Astrocyte (in vitro differentiated cells and primary cell): ENCODE measurements at regions not wholly inside any gene's neighbourhood (a gene's known extent, or its start where the extent isn't known, plus 50 kb on each side); places are given as distances from the start of the nearest gene placed in this dataset.

Experiments used
- DNase-seq: peaks from one replicate; pipeline ENCODE4 v3.0.0-alpha.2; 2010; ENCODE audit warnings: low read depth
- FAIRE-seq: peaks from 2 replicates; lab custom pipeline; 2011; peaks lifted over from hg19 to GRCh38; lab: Jason Lieb, UNC
- H2AFZ ChIP-seq: 2 replicates; pipeline ENCODE4 v1.6.0; 2012; ENCODE audit warnings: low read depth, low read length, inconsistent platforms
- H3K27ac ChIP-seq: 2 replicates; pipeline ENCODE4 v1.5.1; 2011; ENCODE audit warnings: low read depth, low read length, inconsistent platforms
- H3K27me3 ChIP-seq: 2 replicates; pipeline ENCODE4 v1.6.0; 2011; ENCODE audit warnings: low read length, inconsistent platforms; ENCODE audit not compliant: insufficient read depth
- H3K36me3 ChIP-seq: 2 replicates; pipeline ENCODE4 v1.5.1; 2011; ENCODE audit warnings: low read length, inconsistent platforms; ENCODE audit not compliant: insufficient read depth
- H3K4me1 ChIP-seq: 2 replicates; pipeline ENCODE4 v1.5.1; 2011; ENCODE audit warnings: low read length, inconsistent platforms; ENCODE audit not compliant: insufficient read depth
- H3K4me2 ChIP-seq: 2 replicates; pipeline ENCODE4 v1.6.0; 2012; ENCODE audit warnings: low read length, inconsistent platforms
- H3K4me3 ChIP-seq: 2 replicates; pipeline ENCODE4 v1.5.1; 2011; ENCODE audit warnings: low read depth, mild to moderate bottlenecking, low read length, inconsistent platforms; ENCODE audit not compliant: insufficient read depth
- H3K79me2 ChIP-seq: 2 replicates; pipeline ENCODE4 v1.6.0; 2012; ENCODE audit warnings: mild to moderate bottlenecking, low read length, inconsistent platforms; ENCODE audit not compliant: insufficient read depth
- H3K9ac ChIP-seq: 2 replicates; pipeline ENCODE4 v1.6.0; 2012; ENCODE audit warnings: mild to moderate bottlenecking, low read length, inconsistent platforms
- H3K9me3 ChIP-seq: 2 replicates; pipeline ENCODE4 v1.5.1; 2012; ENCODE audit warnings: low read depth, mild to moderate bottlenecking, low read length, inconsistent platforms; ENCODE audit not compliant: insufficient read depth
- H4K20me1 ChIP-seq: 2 replicates; pipeline ENCODE4 v1.6.0; 2012; ENCODE audit warnings: low read length, inconsistent platforms; ENCODE audit not compliant: insufficient read depth
- H3K27ac Mint-ChIP-seq: one replicate; pipeline ENCODE4 v1.8.0; 2021; ENCODE audit warnings: mild to moderate bottlenecking, mixed read lengths; ENCODE audit not compliant: unreplicated experiment
- H3K27me3 Mint-ChIP-seq: one replicate; pipeline ENCODE4 v1.8.0; 2021; ENCODE audit warnings: low read depth, mixed read lengths; ENCODE audit not compliant: unreplicated experiment
- H3K36me3 Mint-ChIP-seq: one replicate; pipeline ENCODE4 v1.8.0; 2021; ENCODE audit warnings: low read depth, mixed read lengths; ENCODE audit not compliant: unreplicated experiment
- H3K4me1 Mint-ChIP-seq: one replicate; pipeline ENCODE4 v1.8.0; 2021; ENCODE audit warnings: low read depth, mixed read lengths; ENCODE audit not compliant: unreplicated experiment
- H3K4me3 Mint-ChIP-seq: one replicate; pipeline ENCODE4 v1.8.0; 2021; ENCODE audit warnings: mild to moderate bottlenecking, moderate library complexity, mixed read lengths; ENCODE audit not compliant: unreplicated experiment
- H3K9me3 Mint-ChIP-seq: one replicate; pipeline ENCODE4 v1.8.0; 2021; ENCODE audit warnings: mild to moderate bottlenecking, mixed read lengths; ENCODE audit not compliant: unreplicated experiment
- EZH2 ChIP-seq: IDR thresholded peaks from 2 replicates; pipeline ENCODE4 v1.6.1; 2012; ENCODE audit warnings: mild to moderate bottlenecking, low read length, inconsistent platforms; ENCODE audit not compliant: insufficient read depth
- TF ChIP-seq, protein P1 (sequence below): IDR thresholded peaks from 2 replicates; pipeline ENCODE4 v1.5.1; 2011; ENCODE audit warnings: low read depth, mild to moderate bottlenecking, inconsistent platforms, low read length, moderate library complexity; ENCODE audit not compliant: insufficient read depth

DNA sequence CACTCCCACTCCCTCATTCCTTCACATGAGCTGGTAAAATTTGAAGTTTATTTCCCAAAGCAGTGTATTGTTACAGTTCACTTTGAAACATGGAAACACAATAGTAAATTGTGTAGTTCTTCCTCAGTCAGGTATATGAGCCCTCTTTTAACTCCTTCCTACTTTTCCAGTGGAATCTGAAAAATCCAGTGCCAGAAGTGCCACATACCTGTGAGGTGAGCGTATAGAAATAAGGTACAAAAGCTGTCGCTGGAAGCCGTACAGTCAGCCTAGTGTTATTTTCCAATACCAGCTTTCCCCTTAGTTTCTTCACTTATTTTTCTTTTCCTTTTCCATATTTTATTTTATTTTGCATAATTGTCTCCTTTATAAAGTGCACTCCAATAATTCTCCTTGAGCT lies 81.7 kb upstream of the CADM2 start:
- Histone ChIP-seq H3K9ac (no peak overlapping the region), H3K4me3 (no peak overlapping the region), H3K36me3 (no peaks in the 10 kb centered on the region), H3K4me2 (no peak overlapping the region), H3K9me3 (no peaks in the 10 kb centered on the region), H3K27ac (no peak overlapping the region), H4K20me1 (no peaks in the 10 kb centered on the region), H3K27me3 (no peaks in the 10 kb centered on the region), H3K4me1 (no peaks in the 10 kb centered on the region), H3K79me2 (no peaks in the 10 kb centered on the region), H2AFZ (no peak overlapping the region)
- H3K9me3 Mint-ChIP-seq, result no peaks in the 10 kb centered on the region
- H3K4me1 Mint-ChIP-seq, result peaks cover 10% of the 10 kb centered on the region
- no peak overlapping the region for H3K4me3 Mint-ChIP-seq
- no peaks in the 10 kb centered on the region for H3K27me3 Mint-ChIP-seq
- no peak for TF ChIP-seq EZH2
- TF ChIP-seq, protein P1, sequence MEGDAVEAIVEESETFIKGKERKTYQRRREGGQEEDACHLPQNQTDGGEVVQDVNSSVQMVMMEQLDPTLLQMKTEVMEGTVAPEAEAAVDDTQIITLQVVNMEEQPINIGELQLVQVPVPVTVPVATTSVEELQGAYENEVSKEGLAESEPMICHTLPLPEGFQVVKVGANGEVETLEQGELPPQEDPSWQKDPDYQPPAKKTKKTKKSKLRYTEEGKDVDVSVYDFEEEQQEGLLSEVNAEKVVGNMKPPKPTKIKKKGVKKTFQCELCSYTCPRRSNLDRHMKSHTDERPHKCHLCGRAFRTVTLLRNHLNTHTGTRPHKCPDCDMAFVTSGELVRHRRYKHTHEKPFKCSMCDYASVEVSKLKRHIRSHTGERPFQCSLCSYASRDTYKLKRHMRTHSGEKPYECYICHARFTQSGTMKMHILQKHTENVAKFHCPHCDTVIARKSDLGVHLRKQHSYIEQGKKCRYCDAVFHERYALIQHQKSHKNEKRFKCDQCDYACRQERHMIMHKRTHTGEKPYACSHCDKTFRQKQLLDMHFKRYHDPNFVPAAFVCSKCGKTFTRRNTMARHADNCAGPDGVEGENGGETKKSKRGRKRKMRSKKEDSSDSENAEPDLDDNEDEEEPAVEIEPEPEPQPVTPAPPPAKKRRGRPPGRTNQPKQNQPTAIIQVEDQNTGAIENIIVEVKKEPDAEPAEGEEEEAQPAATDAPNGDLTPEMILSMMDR, result no peak
- DNase-seq, result no peak
- no peak overlapping the region for H3K27ac Mint-ChIP-seq
- no peaks in the 10 kb centered on the region for H3K36me3 Mint-ChIP-seq
- no peak for FAIRE-seq

DNA sequence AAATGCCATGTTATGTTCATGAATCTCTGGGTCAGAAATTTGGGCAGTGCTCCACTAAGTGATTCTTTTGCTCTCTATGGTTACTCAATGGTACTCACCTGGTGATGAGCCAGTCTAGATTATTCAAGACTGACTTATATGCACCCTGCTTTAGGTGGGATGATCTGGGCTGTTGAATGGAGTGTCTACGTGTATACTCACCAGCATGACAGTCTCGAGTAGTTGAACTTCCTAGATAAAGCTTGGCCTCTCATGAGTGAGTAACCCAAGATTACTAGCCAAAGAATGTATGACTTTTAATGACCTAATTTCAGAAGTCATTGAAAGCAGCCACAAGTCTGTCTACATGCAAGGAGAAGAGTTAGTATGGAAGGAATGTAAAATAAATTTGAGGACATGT lies 77.5 kb upstream of the CADM2 start:
- Histone ChIP-seq H3K4me3 (no peak overlapping the region), H3K79me2 (no peaks in the 10 kb centered on the region), H3K9me3 (no peaks in the 10 kb centered on the region), H3K27ac (no peak overlapping the region), H3K4me2 (no peak overlapping the region), H3K4me1 (no peaks in the 10 kb centered on the region), H3K36me3 (no peaks in the 10 kb centered on the region), H4K20me1 (no peaks in the 10 kb centered on the region), H3K9ac (no peak overlapping the region), H2AFZ (no peak overlapping the region), H3K27me3 (no peaks in the 10 kb centered on the region)
- Mint-ChIP-seq H3K4me1 (peaks cover 10% of the 10 kb centered on the region), H3K36me3 (no peaks in the 10 kb centered on the region), H3K9me3 (peaks cover 1% of the 10 kb centered on the region), H3K27ac (no peak overlapping the region), H3K4me3 (no peak overlapping the region), H3K27me3 (no peaks in the 10 kb centered on the region)
- no peak for TF ChIP-seq EZH2
- TF ChIP-seq, protein P1, result no peak
- no peak for DNase-seq
- FAIRE-seq, result no peak

- H3K79me2 ChIP-seq, result no peaks in the 10 kb centered on the region
- TF ChIP-seq EZH2, result no peak
- TF ChIP-seq, protein P1, result no peak
- no peaks in the 10 kb centered on the region for H4K20me1 ChIP-seq
- no peak overlapping the region for H3K4me3 Mint-ChIP-seq
- no peaks in the 10 kb centered on the region for H3K9me3 ChIP-seq
- H3K27ac Mint-ChIP-seq, result no peak overlapping the region
- H3K9me3 Mint-ChIP-seq, result peaks cover 3% of the 10 kb centered on the region
- no peaks in the 10 kb centered on the region for H3K27me3 ChIP-seq
- H3K36me3 Mint-ChIP-seq, result no peaks in the 10 kb centered on the region
- H3K9ac ChIP-seq, result no peak overlapping the region
- H3K4me3 ChIP-seq, result no peak overlapping the region
- H3K27ac ChIP-seq, result no peak overlapping the region
- no peaks in the 10 kb centered on the region for H3K27me3 Mint-ChIP-seq
- FAIRE-seq (no peak), DNase-seq (no peak)
- H3K4me1 Mint-ChIP-seq, result peaks cover 4% of the 10 kb centered on the region
- no peaks in the 10 kb centered on the region for H3K36me3 ChIP-seq
- no peaks in the 10 kb centered on the region for H3K4me1 ChIP-seq
- no peak overlapping the region for H3K4me2 ChIP-seq
- no peak overlapping the region for H2AFZ ChIP-seq
Measured at GRCh38 chr3:84885199-84885882, 73.4 kb upstream of the CADM2 start.
